Panc1 (cell line): ENCODE measurements at regions not wholly inside any gene's neighbourhood (a gene's known extent, or its start where the extent isn't known, plus 50 kb on each side); places are given as distances from the start of the nearest gene placed in this dataset.

ENCODE experiments used
- ATAC-seq: fragments of 200-7000 bp; cut with Tn5 transposase; 2 replicates; pipeline ENCODE4 v1.9.1; 2020; ENCODE audit warnings: mild to moderate bottlenecking, moderate library complexity
- BruUV-seq: library from RNA; stranded (reverse); fragments of 400-500 nt; replicated peaks from 2 replicates; lab custom pipeline; 2021; lab: Mats Ljungman, UMichigan
- CTCF ChIA-PET: fragments of 300-600 bp; sonication (Branson Sonifier 250); formaldehyde crosslinking; loops from one replicate; lab custom pipeline; 2022; ENCODE audit warnings: antibody characterized with exemption; lab: Charles Lee
- POLR2A ChIA-PET: fragments of 300-600 bp; sonication (Branson Sonifier 250); formaldehyde crosslinking; loops from one replicate; lab custom pipeline; 2022; ENCODE audit warnings: antibody characterized with exemption; lab: Charles Lee
- DNase-seq: peaks from one replicate; pipeline ENCODE4 v3.0.0-alpha.2; 2010; ENCODE audit warnings: low read depth, low spot score
- H3K27ac ChIP-seq: 2 replicates; pipeline ENCODE4 v1.5.1; 2011; ENCODE audit warnings: mild to moderate bottlenecking, low read length, inconsistent platforms
- H3K27me3 ChIP-seq: fragments of 200-500 bp; sonication (Bioruptor generic); 2 replicates; pipeline ENCODE4 v1.6.0; 2014; ENCODE audit warnings: low read length, inconsistent platforms; ENCODE audit not compliant: control insufficient read depth, insufficient read depth
- H3K36me3 ChIP-seq: fragments of 200-500 bp; sonication (Bioruptor generic); 2 replicates; pipeline ENCODE4 v1.5.1; 2014; ENCODE audit warnings: inconsistent platforms, mild to moderate bottlenecking, low read length, moderate library complexity; ENCODE audit not compliant: control insufficient read depth, insufficient read depth
- H3K4me1 ChIP-seq: 2 replicates; pipeline ENCODE4 v1.5.1; 2011; ENCODE audit warnings: inconsistent platforms, mild to moderate bottlenecking, low read length, moderate library complexity; ENCODE audit not compliant: control insufficient read depth, insufficient read depth
- H3K4me3 ChIP-seq, 2 experiments: 2 replicates each; pipeline ENCODE4 v1.5.1; 2011 to 2012; ENCODE audit warnings: low read depth in 2 of 2, low read length in 2 of 2, mild to moderate bottlenecking in 2 of 2, inconsistent platforms in 1 of 2, moderate library complexity in 1 of 2
- H3K9me3 ChIP-seq: fragments of 200-500 bp; sonication (Bioruptor generic); 2 replicates; pipeline ENCODE4 v1.5.1; 2014; ENCODE audit warnings: low read depth, mild to moderate bottlenecking, inconsistent platforms, low read length, moderate library complexity; ENCODE audit not compliant: control insufficient read depth, insufficient read depth
- POLR2AphosphoS5 ChIP-seq: IDR thresholded peaks from 2 replicates; pipeline ENCODE4 v1.6.1; 2012; ENCODE audit warnings: mild to moderate bottlenecking, low read depth, low read length, moderate library complexity
- SIN3A ChIP-seq: IDR thresholded peaks from 2 replicates; pipeline ENCODE4 v1.6.1; 2012; ENCODE audit warnings: low read depth, mild to moderate bottlenecking, low read length, moderate library complexity, borderline replicate concordance; ENCODE audit not compliant: insufficient read depth
- TCF7L2 ChIP-seq: IDR thresholded peaks from 2 replicates; pipeline ENCODE4 v1.6.1; 2011; ENCODE audit warnings: mild to moderate bottlenecking, low read depth, low read length, inconsistent platforms
- in situ Hi-C: cut with HindIII; loops from 2 replicates; pipeline ENCODE4 v1.10.0; 2016; ENCODE audit warnings: low sequenced_read_pairs, low pct_unique_long_range_greater_than_20kb
- intact Hi-C: fragments of 100-400 bp; cut with micrococcal nuclease; formaldehyde crosslinking; loops from one replicate; pipeline ENCODE4 v1.10.0; 2022; ENCODE audit not compliant: unreplicated experiment
- TF ChIP-seq, protein P1 (sequence below): fragments of 450-650 bp; IDR thresholded peaks from 2 replicates; pipeline ENCODE4 v1.5.1; 2017; ENCODE audit warnings: mild to moderate bottlenecking
- TF ChIP-seq, protein P2 (sequence below), 2 experiments: IDR thresholded peaks; 2 replicates each; pipeline ENCODE4 v1.6.1; 2011 to 2012; ENCODE audit warnings: low read depth in 2 of 2, control low read depth in 1 of 2, low read length in 1 of 2, mild to moderate bottlenecking in 1 of 2, moderate library complexity in 1 of 2; ENCODE audit not compliant: insufficient read depth in 1 of 2

DNA sequence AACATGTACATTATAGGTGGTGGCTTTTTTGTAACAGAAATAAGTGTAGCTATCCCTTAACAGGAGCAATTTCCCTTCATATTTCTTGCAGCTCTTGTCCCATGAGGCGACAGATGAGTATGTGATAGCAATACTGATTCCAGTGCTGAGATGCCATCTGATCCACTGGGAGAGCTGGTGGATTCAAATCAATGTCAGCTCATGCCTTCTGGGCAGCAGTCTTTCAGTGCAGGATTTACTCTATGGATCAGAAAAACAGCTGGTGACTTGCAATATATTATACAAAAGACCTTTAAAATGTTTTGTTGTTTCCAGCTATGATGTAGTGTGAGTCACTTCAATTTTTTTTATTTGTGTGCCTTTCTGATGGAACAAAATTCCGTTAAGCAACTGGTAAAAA, 259.9 kb upstream of the SASH1 start:
- intact Hi-C loops (no loop called here), in situ Hi-C loops (no loop called here)
- H3K27me3 ChIP-seq = no peaks in the 10 kb centered on the region
- DNase-seq = no peak
- TF ChIP-seq SIN3A (no peak), POLR2AphosphoS5 (no peak), TCF7L2 (no peak)
- TF ChIP-seq, protein P1, sequence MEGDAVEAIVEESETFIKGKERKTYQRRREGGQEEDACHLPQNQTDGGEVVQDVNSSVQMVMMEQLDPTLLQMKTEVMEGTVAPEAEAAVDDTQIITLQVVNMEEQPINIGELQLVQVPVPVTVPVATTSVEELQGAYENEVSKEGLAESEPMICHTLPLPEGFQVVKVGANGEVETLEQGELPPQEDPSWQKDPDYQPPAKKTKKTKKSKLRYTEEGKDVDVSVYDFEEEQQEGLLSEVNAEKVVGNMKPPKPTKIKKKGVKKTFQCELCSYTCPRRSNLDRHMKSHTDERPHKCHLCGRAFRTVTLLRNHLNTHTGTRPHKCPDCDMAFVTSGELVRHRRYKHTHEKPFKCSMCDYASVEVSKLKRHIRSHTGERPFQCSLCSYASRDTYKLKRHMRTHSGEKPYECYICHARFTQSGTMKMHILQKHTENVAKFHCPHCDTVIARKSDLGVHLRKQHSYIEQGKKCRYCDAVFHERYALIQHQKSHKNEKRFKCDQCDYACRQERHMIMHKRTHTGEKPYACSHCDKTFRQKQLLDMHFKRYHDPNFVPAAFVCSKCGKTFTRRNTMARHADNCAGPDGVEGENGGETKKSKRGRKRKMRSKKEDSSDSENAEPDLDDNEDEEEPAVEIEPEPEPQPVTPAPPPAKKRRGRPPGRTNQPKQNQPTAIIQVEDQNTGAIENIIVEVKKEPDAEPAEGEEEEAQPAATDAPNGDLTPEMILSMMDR = no peak
- TF ChIP-seq, protein P2, sequence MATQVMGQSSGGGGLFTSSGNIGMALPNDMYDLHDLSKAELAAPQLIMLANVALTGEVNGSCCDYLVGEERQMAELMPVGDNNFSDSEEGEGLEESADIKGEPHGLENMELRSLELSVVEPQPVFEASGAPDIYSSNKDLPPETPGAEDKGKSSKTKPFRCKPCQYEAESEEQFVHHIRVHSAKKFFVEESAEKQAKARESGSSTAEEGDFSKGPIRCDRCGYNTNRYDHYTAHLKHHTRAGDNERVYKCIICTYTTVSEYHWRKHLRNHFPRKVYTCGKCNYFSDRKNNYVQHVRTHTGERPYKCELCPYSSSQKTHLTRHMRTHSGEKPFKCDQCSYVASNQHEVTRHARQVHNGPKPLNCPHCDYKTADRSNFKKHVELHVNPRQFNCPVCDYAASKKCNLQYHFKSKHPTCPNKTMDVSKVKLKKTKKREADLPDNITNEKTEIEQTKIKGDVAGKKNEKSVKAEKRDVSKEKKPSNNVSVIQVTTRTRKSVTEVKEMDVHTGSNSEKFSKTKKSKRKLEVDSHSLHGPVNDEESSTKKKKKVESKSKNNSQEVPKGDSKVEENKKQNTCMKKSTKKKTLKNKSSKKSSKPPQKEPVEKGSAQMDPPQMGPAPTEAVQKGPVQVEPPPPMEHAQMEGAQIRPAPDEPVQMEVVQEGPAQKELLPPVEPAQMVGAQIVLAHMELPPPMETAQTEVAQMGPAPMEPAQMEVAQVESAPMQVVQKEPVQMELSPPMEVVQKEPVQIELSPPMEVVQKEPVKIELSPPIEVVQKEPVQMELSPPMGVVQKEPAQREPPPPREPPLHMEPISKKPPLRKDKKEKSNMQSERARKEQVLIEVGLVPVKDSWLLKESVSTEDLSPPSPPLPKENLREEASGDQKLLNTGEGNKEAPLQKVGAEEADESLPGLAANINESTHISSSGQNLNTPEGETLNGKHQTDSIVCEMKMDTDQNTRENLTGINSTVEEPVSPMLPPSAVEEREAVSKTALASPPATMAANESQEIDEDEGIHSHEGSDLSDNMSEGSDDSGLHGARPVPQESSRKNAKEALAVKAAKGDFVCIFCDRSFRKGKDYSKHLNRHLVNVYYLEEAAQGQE (IDR thresholded peaks at IDR 0.05; ENCODE audit: insufficient read depth in 1 of 2, low read depth in 2 of 2, low read length in 1 of 2) = no peak
- no peak for ATAC-seq
- no peaks in the 10 kb centered on the region for H3K4me1 ChIP-seq
- H3K4me3 ChIP-seq = no peak overlapping the region
- ChIA-PET POLR2A (no interaction called here), CTCF (no interaction called here)
- BruUV-seq = no TSS peak
- no peak overlapping the region for H3K27ac ChIP-seq
- no peaks in the 10 kb centered on the region for H3K36me3 ChIP-seq
- H3K9me3 ChIP-seq = no peaks in the 10 kb centered on the region

DNA sequence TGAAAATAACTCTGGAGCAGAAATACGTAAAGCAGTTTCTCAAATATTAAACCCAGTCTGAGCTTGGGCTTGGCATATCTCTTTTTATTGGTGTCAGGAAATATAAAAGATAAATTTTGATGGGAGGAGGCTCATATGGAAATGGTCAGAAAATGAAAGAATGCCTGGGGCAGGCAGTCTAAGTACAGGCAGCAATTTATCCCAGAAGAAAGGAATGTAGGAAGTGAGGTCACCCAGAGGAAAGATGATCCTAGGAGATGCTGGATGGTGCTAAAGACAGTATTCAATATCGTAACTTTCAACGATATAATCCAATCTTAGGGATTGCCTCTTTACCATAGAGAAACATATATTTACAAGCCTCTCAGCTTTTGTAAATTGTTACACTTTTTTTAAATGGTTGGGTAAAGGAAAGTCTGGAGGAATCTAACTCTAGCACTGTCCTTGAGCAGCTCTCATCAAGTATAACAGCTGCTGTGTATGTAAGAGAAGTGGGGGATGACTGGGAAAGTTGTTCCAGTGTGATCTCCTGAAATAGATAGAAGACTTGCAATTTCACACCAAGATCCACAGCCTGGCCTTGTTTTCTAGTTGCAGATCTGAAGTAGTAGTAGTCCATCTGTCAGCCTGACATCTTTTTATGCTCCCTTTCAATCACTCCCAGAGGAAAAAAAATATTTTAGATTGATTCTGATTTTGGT, 256.9 kb upstream of the SASH1 start:
- Histone ChIP-seq H3K9me3 (no peaks in the 10 kb centered on the region), H3K36me3 (no peaks in the 10 kb centered on the region), H3K27me3 (no peaks in the 10 kb centered on the region), H3K27ac (no peak overlapping the region), H3K4me3 (no peak overlapping the region), H3K4me1 (no peaks in the 10 kb centered on the region)
- no TSS peak for BruUV-seq
- intact Hi-C loops = no loop called here
- ChIA-PET POLR2A (no interaction called here), CTCF (no interaction called here)
- ATAC-seq = no peak
- no peak for DNase-seq
- in situ Hi-C loops = no loop called here
- TF ChIP-seq, protein P1 = no peak
- TF ChIP-seq TCF7L2 (no peak), POLR2AphosphoS5 (no peak), SIN3A (no peak)
- TF ChIP-seq, protein P2 (IDR thresholded peaks at IDR 0.05; ENCODE audit: insufficient read depth in 1 of 2, low read depth in 2 of 2, low read length in 1 of 2) = no peak
